ENCODE measurements at regions not wholly inside any gene's neighbourhood (a gene's known extent, or its start where the extent isn't known, plus 50 kb on each side); places are given as distances from the start of the nearest gene placed in this dataset.

DNA sequence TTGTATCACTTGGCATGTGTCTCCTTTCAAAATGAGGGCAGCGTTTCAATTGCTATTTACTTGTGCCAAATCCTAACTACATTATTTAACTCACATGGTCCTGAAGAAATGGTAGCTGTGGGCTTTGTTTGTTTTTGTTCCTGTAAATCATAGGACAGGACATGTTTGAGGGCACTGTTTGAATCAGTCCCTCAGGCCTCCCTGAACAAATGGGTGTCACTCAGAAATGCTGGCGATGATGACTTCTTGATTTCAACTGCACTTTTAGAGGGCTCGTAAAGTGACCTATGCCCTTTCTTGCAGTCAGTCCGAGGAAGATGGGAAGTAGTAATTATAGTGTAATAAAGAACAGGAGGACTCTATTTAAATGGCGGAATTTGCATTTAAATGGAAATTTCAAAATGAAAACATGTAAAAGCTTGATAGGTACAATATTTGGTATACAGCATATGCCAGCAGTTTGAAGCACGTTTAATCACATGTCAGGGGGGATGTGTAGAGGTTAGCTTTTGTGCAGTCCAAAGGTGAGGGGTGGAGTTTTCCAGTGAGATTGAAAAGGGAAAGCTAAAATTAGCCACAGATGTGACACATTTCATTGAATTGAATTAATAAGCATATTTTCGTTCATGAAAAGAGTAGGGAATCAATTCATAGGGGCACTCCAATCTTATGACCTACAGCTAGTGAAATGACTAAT is 1958.7 kb upstream of the IGFBP7 start:
- TF ChIP-seq EZH2phosphoT487 (IDR thresholded peaks at IDR 0.05; ENCODE audit: insufficient read depth, low read depth) (no peak), EZH2 (IDR thresholded peaks at IDR 0.05; ENCODE audit: insufficient read depth, poor library complexity, severe bottlenecking) (no peak)

Measured in GM23248 (cell line).